Stimulated activated CD8-positive, alpha-beta memory T cell treated with anti-CD3 and anti-CD28 coated beads, Interleukin-4, amount 100 ng/mL, for 24 hours (primary cell): ENCODE measurements at regions not wholly inside any gene's neighbourhood (a gene's known extent, or its start where the extent isn't known, plus 50 kb on each side); places are given as distances from the start of the nearest gene placed in this dataset.

Experiments used
- DNase-seq: peaks from one replicate; pipeline ENCODE4 v3.0.0-alpha.2; 2020; ENCODE audit warnings: low read depth

- no peak for DNase-seq
Measured at GRCh38 chr6:21426841-21427490, 166.6 kb upstream of the SOX4 start.

- no peak for DNase-seq
Measured at GRCh38 chr6:21429291-21429690, 164.3 kb upstream of the SOX4 start.

- DNase-seq: no peak
Measured at GRCh38 chr6:21431526-21431925, 162.0 kb upstream of the SOX4 start.

GRCh38 chr6:21436625-21437024 is 156.9 kb upstream of the SOX4 start:
- DNase-seq: no peak

- DNase-seq: no peak
Measured at GRCh38 chr6:21437581-21437980, 156.0 kb upstream of the SOX4 start.

GRCh38 chr6:21438237-21438985 is 155.1 kb upstream of the SOX4 start:
- peak; percentile 37 for DNase-seq

GRCh38 chr6:21438986-21439352 is 154.6 kb upstream of the SOX4 start:
- DNase-seq: no peak

- no peak for DNase-seq
Measured at GRCh38 chr6:21441386-21441785, 152.2 kb upstream of the SOX4 start.

GRCh38 chr6:21442874-21443273 is 150.7 kb upstream of the SOX4 start:
- no peak for DNase-seq

- DNase-seq: no peak
Measured at GRCh38 chr6:21444711-21445260, 148.8 kb upstream of the SOX4 start.

- no peak for DNase-seq
Measured at GRCh38 chr6:21447987-21448386, 145.6 kb upstream of the SOX4 start.

- DNase-seq: no peak
Measured at GRCh38 chr6:21448485-21449109, 145.0 kb upstream of the SOX4 start.

- no peak for DNase-seq
Measured at GRCh38 chr6:21450149-21450548, 143.4 kb upstream of the SOX4 start.

GRCh38 chr6:21450628-21451027 is 142.9 kb upstream of the SOX4 start:
- DNase-seq: no peak

GRCh38 chr6:21451546-21452013 is 142.0 kb upstream of the SOX4 start:
- DNase-seq: no peak

- no peak for DNase-seq
Measured at GRCh38 chr6:21454262-21454661, 139.3 kb upstream of the SOX4 start.

- DNase-seq: no peak
Measured at GRCh38 chr6:21455071-21455470, 138.5 kb upstream of the SOX4 start.

GRCh38 chr6:21457647-21458046 is 135.9 kb upstream of the SOX4 start:
- no peak for DNase-seq

- no peak for DNase-seq
Measured at GRCh38 chr6:21459641-21460040, 133.9 kb upstream of the SOX4 start.

- DNase-seq: no peak
Measured at GRCh38 chr6:21461844-21462518, 131.6 kb upstream of the SOX4 start.

GRCh38 chr6:21462519-21462852 is 131.1 kb upstream of the SOX4 start:
- no peak for DNase-seq

GRCh38 chr6:21467091-21467490 is 126.5 kb upstream of the SOX4 start:
- no peak for DNase-seq

GRCh38 chr6:21468461-21468860 is 125.1 kb upstream of the SOX4 start:
- no peak for DNase-seq
